Erythroblast (primary cell): ENCODE measurements at regions not wholly inside any gene's neighbourhood (a gene's known extent, or its start where the extent isn't known, plus 50 kb on each side); places are given as distances from the start of the nearest gene placed in this dataset.

Experiments
- GATA1 ChIP-seq: IDR thresholded peaks from 2 replicates; pipeline ENCODE4 v1.6.1; 2011; ENCODE audit warnings: low read depth, mild to moderate bottlenecking, control low read depth, low read length, moderate library complexity
- POLR2A ChIP-seq: IDR thresholded peaks from 2 replicates; pipeline ENCODE4 v1.6.1; 2011; ENCODE audit warnings: mild to moderate bottlenecking, low read length

DNA sequence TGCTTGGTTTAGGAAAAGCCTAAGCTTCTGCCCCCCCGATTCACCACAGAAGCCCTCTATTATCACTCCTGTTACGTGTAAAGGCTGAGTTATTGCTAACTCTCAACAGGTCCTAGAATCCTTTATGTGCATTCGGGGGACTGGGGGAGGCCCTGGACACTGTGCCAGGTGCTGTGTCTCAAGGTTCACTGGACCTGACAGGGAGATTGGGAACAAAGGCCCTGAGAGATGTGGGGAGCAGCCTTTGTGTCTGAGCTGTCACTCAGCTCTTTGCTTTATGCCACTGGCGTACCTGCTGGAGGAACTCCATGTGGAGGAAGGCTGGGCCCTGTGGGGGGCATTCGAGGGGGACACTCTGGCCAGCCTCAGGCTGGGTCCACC, 65.9 kb downstream of the METRNL start:
- TF ChIP-seq POLR2A (no peak), GATA1 (no peak)
